CD4-positive, alpha-beta T cell treated with Interleukin-21 for 1 hour (primary cell): ENCODE measurements at regions not wholly inside any gene's neighbourhood (a gene's known extent, or its start where the extent isn't known, plus 50 kb on each side); places are given as distances from the start of the nearest gene placed in this dataset.

Experiments
- DNase-seq: peaks from one replicate; pipeline ENCODE4 v3.0.0-alpha.2; 2020

GRCh38 chr4:53682908-53683307 lies 91.6 kb upstream of the LNX1 start:
- no peak for DNase-seq

GRCh38 chr4:53682196-53682595 lies 90.9 kb upstream of the LNX1 start:
- DNase-seq, result no peak

- DNase-seq, result no peak
Observed at GRCh38 chr4:53680598-53680997, 89.3 kb upstream of the LNX1 start.

GRCh38 chr4:53680168-53680567 lies 88.9 kb upstream of the LNX1 start:
- DNase-seq, result no peak

- no peak for DNase-seq
Observed at GRCh38 chr4:53676402-53676871, 85.2 kb upstream of the LNX1 start.

- DNase-seq, result no peak
Observed at GRCh38 chr4:53674903-53675302, 83.6 kb upstream of the LNX1 start.

- DNase-seq, result no peak
Observed at GRCh38 chr4:53672873-53673272, 81.6 kb upstream of the LNX1 start.

GRCh38 chr4:53671757-53672156 lies 80.5 kb upstream of the LNX1 start:
- DNase-seq, result no peak

- no peak for DNase-seq
Observed at GRCh38 chr4:53659737-53660136, 68.5 kb upstream of the LNX1 start.

GRCh38 chr4:53659112-53659511 lies 67.8 kb upstream of the LNX1 start:
- no peak for DNase-seq

- DNase-seq, result no peak
Observed at GRCh38 chr4:53658029-53658428, 66.7 kb upstream of the LNX1 start.

GRCh38 chr4:53656421-53656981 lies 65.2 kb upstream of the LNX1 start:
- no peak for DNase-seq

GRCh38 chr4:53654300-53654758 lies 63.0 kb upstream of the LNX1 start:
- DNase-seq, result no peak

- DNase-seq, result no peak
Observed at GRCh38 chr4:53653484-53654053, 62.3 kb upstream of the LNX1 start.

GRCh38 chr4:53651156-53651735 lies 60.0 kb upstream of the LNX1 start:
- DNase-seq, result no peak

- DNase-seq, result no peak
Observed at GRCh38 chr4:53649357-53649756, 58.1 kb upstream of the LNX1 start.

GRCh38 chr4:53647547-53647946 lies 56.3 kb upstream of the LNX1 start:
- DNase-seq, result no peak

- no peak for DNase-seq
Observed at GRCh38 chr4:53646795-53647194, 55.5 kb upstream of the LNX1 start.

GRCh38 chr4:53645108-53645507 lies 53.8 kb upstream of the LNX1 start:
- no peak for DNase-seq

GRCh38 chr4:53644607-53645006 lies 53.3 kb upstream of the LNX1 start:
- DNase-seq, result no peak
